ENCODE measurements at regions not wholly inside any gene's neighbourhood (a gene's known extent, or its start where the extent isn't known, plus 50 kb on each side); places are given as distances from the start of the nearest gene placed in this dataset.

- no peak for TF ChIP-seq CTCF (conservative IDR thresholded peaks at IDR 0.05; ENCODE audit: low read depth)
- CTCF ChIA-PET = no interaction called here
- POLR2A ChIA-PET (ENCODE audit: low non-redundant PET) = no interaction called here
- DNase-seq (ENCODE audit: low spot score) = no peak
- no peak overlapping the region for H3K27ac ChIP-seq
These were observed 204.5 kb downstream of the ZNF674 start for GRCh38 chrX:46340696-46341095.

- peak; percentile 20 for DNase-seq (ENCODE audit: low spot score)
- ChIA-PET CTCF (no interaction called here), POLR2A (ENCODE audit: low non-redundant PET) (no interaction called here)
- no peak for TF ChIP-seq CTCF (conservative IDR thresholded peaks at IDR 0.05; ENCODE audit: low read depth)
- peak overlapping the region; percentile 74 for H3K27ac ChIP-seq
These were observed 211.7 kb downstream of the ZNF674 start for GRCh38 chrX:46333550-46333949.

- no peak for DNase-seq (ENCODE audit: low spot score)
- CTCF ChIA-PET = no interaction called here
- no peak overlapping the region for H3K27ac ChIP-seq
- POLR2A ChIA-PET (ENCODE audit: low non-redundant PET) = no interaction called here
- no peak for TF ChIP-seq CTCF (conservative IDR thresholded peaks at IDR 0.05; ENCODE audit: low read depth)
These were observed 214.2 kb downstream of the ZNF674 start for GRCh38 chrX:46330981-46331380.

- CTCF ChIA-PET = no interaction called here
- TF ChIP-seq CTCF (conservative IDR thresholded peaks at IDR 0.05; ENCODE audit: low read depth) = no peak
- no peak overlapping the region for H3K27ac ChIP-seq
- DNase-seq (ENCODE audit: low spot score) = no peak
- POLR2A ChIA-PET (ENCODE audit: low non-redundant PET) = no interaction called here
These were observed 214.7 kb downstream of the ZNF674 start for GRCh38 chrX:46330513-46330912.

GRCh38 chrX:46328133-46328532, 217.1 kb downstream of the ZNF674 start:
- peak overlapping the region; percentile 83; the same call in 1 of the 2 replicates for H3K27ac ChIP-seq
- no peak for DNase-seq (ENCODE audit: low spot score)
- TF ChIP-seq CTCF (conservative IDR thresholded peaks at IDR 0.05; ENCODE audit: low read depth) = no peak
- ChIA-PET POLR2A (ENCODE audit: low non-redundant PET) (no interaction called here), CTCF (no interaction called here)

- peak overlapping the region; percentile 83 for H3K27ac ChIP-seq
- TF ChIP-seq CTCF (conservative IDR thresholded peaks at IDR 0.05; ENCODE audit: low read depth) = no peak
- ChIA-PET POLR2A (ENCODE audit: low non-redundant PET) (no interaction called here), CTCF (no interaction called here)
- peak; percentile 78 for DNase-seq (ENCODE audit: low spot score)
These were observed 217.6 kb downstream of the ZNF674 start for GRCh38 chrX:46327566-46328115.

GRCh38 chrX:46326161-46326560, 219.1 kb downstream of the ZNF674 start:
- H3K27ac ChIP-seq = peak overlapping the region; percentile 83
- TF ChIP-seq CTCF (conservative IDR thresholded peaks at IDR 0.05; ENCODE audit: low read depth) = no peak
- DNase-seq (ENCODE audit: low spot score) = no peak
- CTCF ChIA-PET = interaction anchor here (0.6 to 0.7 kb wide), 2 partner anchors 262 to 1012 kb away, joined by 3 to 7 read pairs; no protein-coding TSS in a partner anchor
- POLR2A ChIA-PET (ENCODE audit: low non-redundant PET) = no interaction called here

All from RWPE1 (cell line).